Sigmoid colon (tissue), 4 donors: ENCODE measurements at regions not wholly inside any gene's neighbourhood (a gene's known extent, or its start where the extent isn't known, plus 50 kb on each side); places are given as distances from the start of the nearest gene placed in this dataset.

ENCODE experiments used
- CTCF ChIP-seq, 4 experiments: fragments of 450-650 bp in 3 of 4; fragments of 200-600 bp in 1 of 4; IDR thresholded peaks; one replicate each; pipeline ENCODE4 v1.5.1; 2016 to 2019; ENCODE audit warnings: antibody characterized with exemption in 4 of 4, mild to moderate bottlenecking in 3 of 4, moderate library complexity in 2 of 4
- POLR2AphosphoS5 ChIP-seq, 4 donors: sonication (generic); formaldehyde crosslinking; IDR thresholded peaks; one replicate each; pipeline ENCODE4 v1.6.1; 2017; ENCODE audit warnings: antibody characterized with exemption in 4 of 4

- TF ChIP-seq POLR2AphosphoS5 (IDR thresholded peaks at IDR 0.05) (no peak), CTCF (IDR thresholded peaks at IDR 0.05) (no peak)
These were observed 61.1 kb upstream of the UNC13C start for GRCh38 chr15:53917109-53917508.
